Stimulated activated CD4-positive, alpha-beta T cell treated with anti-CD3 and anti-CD28 coated beads, Interleukin-2, amount 100 ng/mL, for 24 hours (primary cell): ENCODE measurements at regions not wholly inside any gene's neighbourhood (a gene's known extent, or its start where the extent isn't known, plus 50 kb on each side); places are given as distances from the start of the nearest gene placed in this dataset.

Source experiments
- DNase-seq, 2 donors: peaks; one replicate each; pipeline ENCODE4 v3.0.0-alpha.2; 2020

DNA sequence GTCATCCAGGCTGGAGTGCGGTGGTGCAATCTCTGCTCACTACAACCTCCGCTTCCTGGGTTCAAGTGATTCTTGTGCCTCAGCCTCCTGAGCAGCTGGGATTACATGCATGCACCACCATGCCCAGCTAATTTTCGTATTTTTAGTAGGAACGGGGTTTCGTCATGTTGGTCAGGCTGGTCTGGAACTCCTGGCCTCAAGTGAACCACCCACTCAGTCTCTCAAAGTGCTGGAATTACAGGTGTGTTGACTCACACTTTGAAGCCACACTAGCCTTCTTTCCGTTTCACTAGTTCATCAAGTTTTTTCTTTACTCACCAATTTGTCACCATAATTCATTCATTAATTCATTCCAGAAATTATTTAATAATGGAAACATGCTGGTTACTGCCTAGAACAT is 298.4 kb upstream of the MTNR1B start:
- DNase-seq: no peak

GRCh38 chr11:92675303-92675702 is 294.1 kb upstream of the MTNR1B start:
- no peak for DNase-seq

- DNase-seq: no peak
Measured at GRCh38 chr11:92675810-92676209, 293.6 kb upstream of the MTNR1B start.

DNA sequence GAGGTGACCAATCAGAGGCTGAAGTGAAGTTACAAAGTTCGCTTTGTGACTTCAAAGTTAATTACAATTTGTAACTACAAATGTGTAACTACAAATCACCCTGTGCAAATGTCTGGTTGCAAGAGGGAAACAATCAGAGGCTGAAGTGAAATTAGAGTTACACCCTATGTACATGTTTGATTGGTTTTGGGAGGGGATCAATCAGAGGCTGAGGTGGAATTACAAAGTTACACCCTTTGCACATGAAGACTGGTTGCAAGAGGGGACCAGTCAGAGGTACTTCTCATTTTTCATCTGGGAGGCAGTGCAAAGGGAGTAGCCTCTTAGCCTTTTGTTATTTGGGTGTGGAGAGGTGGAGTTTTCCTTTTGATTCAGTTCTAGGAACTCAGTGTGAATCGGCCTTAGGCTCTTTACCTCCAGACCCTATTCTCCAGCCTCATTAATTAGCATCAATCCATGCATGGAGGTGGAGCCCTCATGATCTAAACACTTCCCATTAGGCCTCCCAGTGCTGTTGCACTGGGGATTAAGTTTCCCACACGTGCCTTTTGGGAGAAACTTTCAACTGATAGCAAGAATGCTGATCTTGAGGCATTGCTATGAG is 291.3 kb upstream of the MTNR1B start:
- DNase-seq: no peak

DNA sequence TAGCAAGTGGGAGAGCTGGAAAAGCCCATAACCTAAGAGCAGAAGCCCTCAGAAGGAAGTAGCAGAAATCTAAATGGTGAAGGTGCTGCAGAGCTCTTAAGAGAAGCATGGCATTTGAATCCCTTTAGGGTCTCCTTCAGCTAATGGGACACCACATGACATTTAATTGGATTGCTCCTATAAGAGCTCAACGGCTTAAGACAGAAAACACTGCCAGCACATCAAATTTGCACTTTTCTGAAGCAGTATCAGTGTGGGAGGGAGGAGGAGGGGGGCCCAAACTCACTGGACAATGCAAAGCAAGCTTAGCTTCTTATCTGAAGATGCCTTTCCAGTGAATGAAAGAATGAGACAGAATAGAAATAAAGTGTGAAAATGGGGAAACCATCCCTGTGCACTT is 287.9 kb upstream of the MTNR1B start:
- DNase-seq: no peak

DNA sequence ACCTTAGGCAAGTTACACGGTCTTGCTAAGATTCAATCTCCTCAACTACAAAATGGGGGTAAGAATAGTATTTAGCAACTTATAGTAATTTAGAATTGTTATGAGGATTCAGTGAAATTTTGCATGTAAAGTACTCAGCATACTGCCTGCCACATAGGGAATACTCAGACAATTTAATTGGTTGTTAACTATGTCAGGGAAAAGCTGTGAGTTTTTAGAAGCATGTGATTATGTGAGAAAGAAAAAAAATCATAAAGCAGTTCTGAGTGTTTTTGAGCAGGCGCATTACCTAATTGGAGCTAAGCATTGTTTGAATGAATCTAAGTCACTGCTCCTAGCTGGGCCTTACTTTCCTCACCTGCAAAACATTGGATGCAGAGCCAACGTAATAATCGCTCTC is 287.3 kb upstream of the MTNR1B start:
- no peak for DNase-seq

DNA sequence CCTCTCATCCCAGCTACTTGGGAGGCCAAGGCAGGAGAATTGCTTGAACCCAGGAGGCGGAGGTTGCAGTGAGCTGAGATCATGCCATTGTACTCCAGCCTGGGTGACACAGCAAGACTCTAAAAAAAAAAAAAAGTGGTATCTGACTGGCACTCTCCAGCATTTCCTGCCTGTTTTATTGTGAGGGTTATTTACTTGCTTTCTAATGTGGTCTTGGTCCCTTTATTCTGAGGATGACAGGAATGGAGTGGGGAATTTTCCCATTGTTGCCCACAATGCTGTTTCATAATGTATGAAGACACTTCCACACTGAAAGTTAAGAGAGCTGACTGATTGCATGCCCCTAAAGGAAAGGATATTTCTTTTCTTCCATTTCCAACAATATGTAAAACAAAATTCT is 286.5 kb upstream of the MTNR1B start:
- no peak for DNase-seq

- no peak for DNase-seq
Measured at GRCh38 chr11:92685049-92685448, 284.4 kb upstream of the MTNR1B start.

GRCh38 chr11:92687724-92688123 is 281.7 kb upstream of the MTNR1B start:
- no peak for DNase-seq

DNA sequence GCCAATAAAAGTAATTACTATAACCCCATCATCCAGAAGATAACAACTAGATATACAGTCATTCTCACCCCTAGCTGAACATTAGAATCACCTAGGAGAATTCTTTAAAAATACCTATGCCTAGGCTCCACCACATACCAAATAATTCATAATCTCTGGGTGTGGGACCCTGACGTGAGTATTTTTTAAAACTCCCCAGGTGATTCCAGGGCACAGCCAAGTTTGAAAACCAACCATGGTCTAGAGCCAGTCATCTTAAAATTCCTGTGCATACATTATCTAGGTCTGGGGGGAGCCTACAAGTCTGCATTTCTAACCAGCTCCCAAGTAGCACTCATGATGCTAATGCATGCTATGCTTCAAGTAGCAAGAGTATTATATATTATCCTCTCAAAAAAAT is 281.0 kb upstream of the MTNR1B start:
- DNase-seq: no peak

GRCh38 chr11:92692826-92693546 is 276.5 kb upstream of the MTNR1B start:
- no peak for DNase-seq

DNA sequence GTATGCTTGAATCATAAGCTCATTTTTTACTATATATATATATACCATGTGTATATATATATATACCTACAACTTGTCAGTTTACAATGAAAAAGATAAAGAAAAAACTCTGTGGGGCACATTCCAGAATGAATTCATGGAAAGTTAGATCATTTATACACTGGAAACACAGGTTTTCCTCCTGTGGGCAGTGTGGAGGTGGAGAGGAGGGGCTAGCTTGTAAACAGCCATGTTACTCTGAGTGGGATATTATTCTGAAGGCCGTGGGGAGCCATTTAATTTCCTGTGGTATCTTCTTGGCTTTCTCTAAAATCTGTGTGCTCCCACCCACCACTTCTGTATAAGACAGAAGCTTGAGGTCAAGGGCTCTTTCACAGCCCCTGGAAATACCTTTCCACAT is 273.4 kb upstream of the MTNR1B start:
- no peak for DNase-seq

GRCh38 chr11:92697461-92698312 is 271.8 kb upstream of the MTNR1B start:
- DNase-seq: no peak

DNA sequence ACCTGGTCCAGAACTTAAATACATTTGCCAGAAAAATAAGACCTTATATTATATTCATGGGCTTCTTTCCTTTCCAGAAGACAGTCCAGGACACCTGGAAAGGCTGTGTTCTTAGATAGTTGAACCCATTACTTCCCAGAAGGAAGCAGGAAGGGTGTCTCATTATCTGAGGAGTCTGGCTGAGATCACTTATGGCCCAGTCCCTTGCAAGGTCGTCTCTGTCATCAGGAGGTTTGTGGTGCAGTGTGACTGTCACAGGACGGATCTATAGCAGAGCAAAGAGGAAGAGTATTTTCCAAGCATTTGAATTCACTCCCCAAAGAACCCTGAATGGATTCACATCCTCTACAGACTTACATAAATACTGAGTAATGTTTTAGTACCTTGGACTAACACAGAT is 270.7 kb upstream of the MTNR1B start:
- no peak for DNase-seq

DNA sequence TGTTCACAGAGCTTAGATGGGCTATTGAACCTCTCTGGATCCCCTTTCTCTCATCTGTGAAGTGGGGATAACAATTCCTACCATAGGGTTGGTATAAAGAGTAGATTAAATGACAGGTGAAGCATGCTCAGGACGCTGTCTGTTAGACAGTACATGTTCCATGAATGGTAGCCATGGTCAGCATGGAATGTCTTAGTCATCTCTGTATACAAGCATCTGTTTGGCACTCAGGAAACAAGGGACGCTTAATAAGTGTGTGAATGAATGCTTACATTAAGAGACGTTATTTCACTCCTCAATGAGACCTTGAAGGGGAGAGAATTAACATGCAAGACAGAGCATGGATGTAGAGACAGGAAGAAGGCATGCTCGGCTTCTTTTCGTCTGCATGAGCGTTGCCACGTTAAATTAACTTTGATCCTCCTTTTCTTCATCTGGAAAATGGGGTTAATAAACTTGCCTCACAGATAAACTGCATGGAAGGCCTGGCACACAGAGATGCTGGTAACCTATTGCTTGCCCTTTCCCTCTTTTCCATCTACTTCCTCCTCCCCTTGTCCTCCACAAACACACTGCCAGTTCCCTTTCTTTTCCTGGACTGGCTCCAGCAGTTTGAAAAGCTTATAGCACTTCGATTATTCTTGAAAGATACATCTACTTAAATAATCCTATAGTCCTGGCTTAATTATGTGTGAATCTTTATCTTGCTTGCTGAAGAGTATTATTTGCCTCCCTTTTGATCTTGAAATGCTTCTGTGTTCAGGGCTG is 267.2 kb upstream of the MTNR1B start:
- DNase-seq: no peak

DNA sequence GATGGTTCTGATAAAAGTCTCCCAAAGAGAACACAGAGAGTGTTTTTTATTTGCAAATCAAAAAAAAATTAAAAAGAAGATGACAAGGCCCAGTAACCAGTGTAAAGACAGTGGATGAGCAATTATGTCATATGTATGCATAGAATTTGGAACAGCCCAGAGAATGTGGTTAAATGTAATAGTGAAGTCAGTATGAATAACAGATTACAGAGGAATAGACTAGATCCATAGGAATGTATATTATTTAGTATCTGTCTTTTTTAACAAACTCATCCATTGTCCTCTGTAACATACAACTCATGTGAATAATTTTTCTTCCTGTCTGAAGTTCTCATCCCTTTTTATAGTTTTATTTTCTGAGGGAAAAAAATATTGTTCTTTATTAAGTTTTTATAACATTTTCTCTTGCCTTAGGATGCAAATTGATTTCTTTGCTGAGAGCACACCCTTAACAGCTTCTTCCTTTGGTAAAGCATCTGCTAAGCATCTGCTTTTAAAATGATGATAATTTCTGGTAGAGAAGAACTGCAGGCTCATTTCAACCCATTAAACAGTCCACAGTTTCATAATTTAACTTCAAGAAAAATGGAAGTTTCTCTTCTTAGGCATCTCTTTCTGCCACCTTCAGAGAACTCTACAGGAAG is 266.5 kb upstream of the MTNR1B start:
- no peak for DNase-seq

DNA sequence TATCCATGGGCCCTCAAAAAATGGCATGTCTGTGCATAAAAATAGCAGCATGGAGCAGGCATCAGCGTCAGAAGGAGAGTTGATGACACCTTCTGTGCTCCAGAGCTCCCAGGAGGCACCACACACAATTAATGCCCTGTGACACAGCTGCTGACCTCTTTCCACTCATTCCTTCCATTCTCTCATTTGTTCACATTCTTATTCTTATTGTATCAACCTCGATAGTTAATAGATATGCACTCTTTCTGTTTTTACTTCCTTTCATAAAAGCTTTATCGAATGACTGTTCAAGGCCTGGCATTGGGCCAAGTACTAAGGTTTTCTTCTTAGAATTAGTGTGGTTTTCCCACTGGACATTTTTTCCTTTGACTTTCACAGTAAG is 266.0 kb upstream of the MTNR1B start:
- DNase-seq: no peak

- no peak for DNase-seq
Measured at GRCh38 chr11:92707173-92707619, 262.3 kb upstream of the MTNR1B start.

GRCh38 chr11:92707665-92708064 is 261.8 kb upstream of the MTNR1B start:
- DNase-seq: no peak

GRCh38 chr11:92709329-92709728 is 260.1 kb upstream of the MTNR1B start:
- DNase-seq: no peak

- DNase-seq: no peak
Measured at GRCh38 chr11:92711926-92712325, 257.5 kb upstream of the MTNR1B start.

- DNase-seq: no peak
Measured at GRCh38 chr11:92714111-92714510, 255.3 kb upstream of the MTNR1B start.

DNA sequence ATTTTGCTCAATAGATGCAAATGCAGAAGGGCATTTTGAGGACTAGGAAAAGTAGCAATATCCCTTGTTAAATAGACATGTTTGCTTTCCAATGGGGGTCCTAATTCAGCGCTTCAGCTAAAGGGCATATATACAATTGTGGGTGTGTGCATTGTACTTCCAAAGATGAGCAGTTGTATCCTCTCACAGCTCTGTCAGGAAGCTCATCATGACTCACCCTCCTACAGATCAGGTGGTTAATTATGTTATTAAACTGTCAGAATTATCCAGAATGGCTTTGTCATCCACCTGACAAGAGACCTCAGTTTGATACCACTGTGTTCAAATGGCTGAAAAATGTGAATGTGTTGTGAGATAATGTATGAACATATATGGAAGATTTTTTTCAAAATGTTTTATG is 252.2 kb upstream of the MTNR1B start:
- DNase-seq: no peak
